Esophagus squamous epithelium (tissue), 5 donors: ENCODE measurements at regions not wholly inside any gene's neighbourhood (a gene's known extent, or its start where the extent isn't known, plus 50 kb on each side); places are given as distances from the start of the nearest gene placed in this dataset.

Experiments
- DNase-seq: peaks from one replicate; lab custom pipeline; 2025; lab: John Stamatoyannopoulos, UW
- H3K27ac ChIP-seq, 4 donors: fragments of 200-600 bp; sonication (generic); one replicate each; pipeline ENCODE4 v1.5.1; 2016 to 2019; ENCODE audit warnings: mild to moderate bottlenecking in 1 of 4
- H3K27me3 ChIP-seq, 4 donors: fragments of 200-600 bp; sonication (generic); 1 replicate in 3 of 4; 2 replicates in 1 of 4; pipeline versions ENCODE4 v1.5.1 to v1.6.0; 2017 to 2021; ENCODE audit warnings: antibody characterized with exemption in 1 of 4
- H3K36me3 ChIP-seq, 3 donors: fragments of 200-600 bp; sonication (generic); one replicate each; pipeline ENCODE4 v1.5.1; 2016 to 2019
- H3K4me1 ChIP-seq, 3 donors: fragments of 200-600 bp; sonication (generic); one replicate each; pipeline ENCODE4 v1.5.1; 2017 to 2019
- H3K4me3 ChIP-seq, 4 donors: fragments of 200-600 bp; sonication (generic); 1 replicate in 3 of 4; 2 replicates in 1 of 4; pipeline ENCODE4 v1.5.1; 2016 to 2019; ENCODE audit warnings: mild to moderate bottlenecking in 2 of 4, moderate library complexity in 1 of 4
- H3K9me3 ChIP-seq, 3 donors: fragments of 200-600 bp; sonication (generic); one replicate each; pipeline ENCODE4 v1.5.1; 2016 to 2019
- POLR2A ChIP-seq, 4 donors: fragments of 450-650 bp; IDR thresholded peaks; one replicate each; pipeline ENCODE4 v1.6.1; 2017; ENCODE audit warnings: antibody characterized with exemption in 4 of 4, mild to moderate bottlenecking in 4 of 4, moderate library complexity in 3 of 4
- WGBS, 2 donors: methylation state at CpG; one replicate each; pipeline ENCODE4 v1.1.5; 2018; 5-methylcytosine and 5-hydroxymethylcytosine counted together
- intact Hi-C: fragments of 100-400 bp; cut with DNase I; formaldehyde crosslinking; loops from one replicate; pipeline ENCODE4 v1.15.0; 2022
- TF ChIP-seq, protein P1 (sequence below), 6 experiments: fragments of 450-650 bp in 4 of 6; fragments of 200-600 bp in 2 of 6; sonication (generic) in 2 of 6; IDR thresholded peaks; one replicate each; pipeline ENCODE4 v1.5.1; 2016 to 2019; ENCODE audit warnings: antibody characterized with exemption in 6 of 6, mild to moderate bottlenecking in 4 of 6, moderate library complexity in 4 of 6
- donor health status: DM: yes; HTN: yes; CAD: no.

- TF ChIP-seq POLR2A (IDR thresholded peaks at IDR 0.05) = no peak
- TF ChIP-seq, protein P1, sequence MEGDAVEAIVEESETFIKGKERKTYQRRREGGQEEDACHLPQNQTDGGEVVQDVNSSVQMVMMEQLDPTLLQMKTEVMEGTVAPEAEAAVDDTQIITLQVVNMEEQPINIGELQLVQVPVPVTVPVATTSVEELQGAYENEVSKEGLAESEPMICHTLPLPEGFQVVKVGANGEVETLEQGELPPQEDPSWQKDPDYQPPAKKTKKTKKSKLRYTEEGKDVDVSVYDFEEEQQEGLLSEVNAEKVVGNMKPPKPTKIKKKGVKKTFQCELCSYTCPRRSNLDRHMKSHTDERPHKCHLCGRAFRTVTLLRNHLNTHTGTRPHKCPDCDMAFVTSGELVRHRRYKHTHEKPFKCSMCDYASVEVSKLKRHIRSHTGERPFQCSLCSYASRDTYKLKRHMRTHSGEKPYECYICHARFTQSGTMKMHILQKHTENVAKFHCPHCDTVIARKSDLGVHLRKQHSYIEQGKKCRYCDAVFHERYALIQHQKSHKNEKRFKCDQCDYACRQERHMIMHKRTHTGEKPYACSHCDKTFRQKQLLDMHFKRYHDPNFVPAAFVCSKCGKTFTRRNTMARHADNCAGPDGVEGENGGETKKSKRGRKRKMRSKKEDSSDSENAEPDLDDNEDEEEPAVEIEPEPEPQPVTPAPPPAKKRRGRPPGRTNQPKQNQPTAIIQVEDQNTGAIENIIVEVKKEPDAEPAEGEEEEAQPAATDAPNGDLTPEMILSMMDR (IDR thresholded peaks at IDR 0.05) = no peak
- 43 to 81% methylated on average over 1 of the region's 1 CpG for whole genome bisulfite sequencing, 2 donors
- H3K4me3 ChIP-seq = no peak overlapping the region
- intact Hi-C loops = no loop called here
- H3K9me3 ChIP-seq = no peaks in the 10 kb centered on the region
- no peaks in the 10 kb centered on the region for H3K27me3 ChIP-seq
- H3K36me3 ChIP-seq = no peaks in the 10 kb centered on the region
- no peak overlapping the region for H3K27ac ChIP-seq
- DNase-seq = no peak
- no peaks in the 10 kb centered on the region for H3K4me1 ChIP-seq
Measured at GRCh38 chr21:32915099-32915498, 110.6 kb upstream of the OLIG2 start.

GRCh38 chr21:32916088-32916487, 109.6 kb upstream of the OLIG2 start:
- no peaks in the 10 kb centered on the region for H3K27me3 ChIP-seq
- H3K27ac ChIP-seq = no peak overlapping the region
- 92 to 100% methylated on average over 1 of the region's 1 CpG for WGBS, 2 donors
- DNase-seq = no peak
- no peaks in the 10 kb centered on the region for H3K9me3 ChIP-seq
- intact Hi-C loops = no loop called here
- no peak for TF ChIP-seq POLR2A (IDR thresholded peaks at IDR 0.05)
- TF ChIP-seq, protein P1 (IDR thresholded peaks at IDR 0.05) = no peak
- no peaks in the 10 kb centered on the region for H3K36me3 ChIP-seq
- no peak overlapping the region for H3K4me3 ChIP-seq
- H3K4me1 ChIP-seq = no peaks in the 10 kb centered on the region

- Histone ChIP-seq H3K4me3 (no peak overlapping the region), H3K27me3 (no peaks in the 10 kb centered on the region), H3K4me1 (no peaks in the 10 kb centered on the region), H3K27ac (no peak overlapping the region), H3K36me3 (no peaks in the 10 kb centered on the region), H3K9me3 (no peaks in the 10 kb centered on the region)
- TF ChIP-seq, protein P1 (IDR thresholded peaks at IDR 0.05) = no peak
- TF ChIP-seq POLR2A (IDR thresholded peaks at IDR 0.05) = no peak
- DNase-seq = no peak
- intact Hi-C loops = no loop called here
- WGBS, 2 donors = 31% methylated on average over 2 of the region's 2 CpGs; no CpG with 5 or more reads in 1 of the 2 donors
Measured at GRCh38 chr21:32916522-32917099, 109.1 kb upstream of the OLIG2 start.

DNA sequence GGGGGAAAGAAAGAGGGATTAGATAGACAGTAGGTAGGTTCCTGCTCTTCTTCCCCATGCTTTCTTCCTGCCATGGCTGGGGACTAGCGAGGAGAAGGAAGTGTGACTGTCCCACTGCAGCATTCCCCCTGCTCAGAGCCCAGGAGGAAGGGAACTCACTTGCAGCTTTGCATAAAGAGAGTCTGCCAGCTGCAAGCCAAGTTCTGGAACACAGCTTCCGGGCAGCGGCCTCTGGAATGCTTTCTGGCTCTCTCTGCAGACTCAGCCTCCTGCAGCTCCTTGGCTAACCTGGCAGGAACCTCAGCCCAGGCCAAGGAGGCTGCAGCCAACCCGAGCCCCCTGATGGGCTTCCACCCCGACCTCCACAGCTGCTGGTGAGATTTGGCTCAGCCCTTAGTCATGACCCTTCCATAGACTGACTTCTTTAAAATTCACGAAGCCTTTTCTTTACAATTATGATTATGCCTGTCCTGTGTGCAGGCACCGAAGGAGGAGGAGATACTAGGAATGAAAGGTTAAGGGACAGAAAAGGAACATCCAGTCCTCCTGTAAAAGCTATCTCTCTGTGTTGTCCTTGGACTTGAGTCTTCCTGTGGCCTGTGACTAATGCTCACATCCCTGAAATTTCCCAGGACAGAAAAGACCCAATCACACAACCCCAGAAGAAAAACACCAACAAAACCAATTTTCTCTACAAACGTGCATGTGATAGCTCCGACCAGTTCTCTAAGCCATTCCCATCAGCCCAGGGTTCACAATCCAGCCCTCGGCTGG, 108.2 kb upstream of the OLIG2 start:
- 62 to 64% methylated on average over 7 to 8 of the region's 10 CpGs for WGBS, 2 donors
- H3K27me3 ChIP-seq = no peaks in the 10 kb centered on the region
- DNase-seq = no peak
- intact Hi-C loops = no loop called here
- H3K9me3 ChIP-seq = no peaks in the 10 kb centered on the region
- no peaks in the 10 kb centered on the region for H3K36me3 ChIP-seq
- no peaks in the 10 kb centered on the region for H3K4me1 ChIP-seq
- no peak overlapping the region for H3K27ac ChIP-seq
- H3K4me3 ChIP-seq = no peak overlapping the region
- TF ChIP-seq, protein P1 (IDR thresholded peaks at IDR 0.05) = no peak
- TF ChIP-seq POLR2A (IDR thresholded peaks at IDR 0.05) = no peak

DNA sequence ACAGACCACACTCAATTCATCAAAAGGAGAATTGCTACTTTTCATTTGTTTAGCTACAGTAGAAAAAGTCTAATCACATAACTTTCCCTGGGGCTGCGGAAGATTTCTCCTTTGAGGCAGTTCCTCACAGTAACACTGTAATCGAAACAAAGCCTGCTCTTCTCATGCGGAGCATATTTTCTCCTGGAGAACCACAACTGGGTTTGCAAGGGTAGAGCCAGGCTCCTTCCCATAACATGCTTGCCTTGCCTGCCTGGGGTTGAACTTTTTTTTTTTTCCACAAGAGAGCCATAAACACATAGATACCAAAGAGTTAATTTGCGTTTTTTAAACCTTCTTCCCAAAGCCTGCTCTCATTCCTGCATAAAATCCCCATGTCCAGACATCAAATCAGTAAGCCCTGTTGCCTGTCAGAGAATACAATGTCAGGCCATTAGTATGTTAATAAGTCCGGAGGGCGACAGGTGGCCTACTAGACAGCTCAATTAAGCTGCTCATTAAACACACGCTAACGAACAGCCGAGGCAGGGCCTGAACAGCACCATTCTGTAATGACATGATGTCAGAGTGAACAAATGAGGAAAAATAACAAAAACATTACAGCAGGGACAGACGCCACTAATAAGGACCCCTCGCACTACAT, 107.1 kb upstream of the OLIG2 start:
- no peak overlapping the region for H3K4me3 ChIP-seq
- H3K27me3 ChIP-seq = no peaks in the 10 kb centered on the region
- no peak for DNase-seq
- intact Hi-C loops = no loop called here
- H3K36me3 ChIP-seq = no peaks in the 10 kb centered on the region
- H3K4me1 ChIP-seq = no peaks in the 10 kb centered on the region
- TF ChIP-seq POLR2A (IDR thresholded peaks at IDR 0.05) = no peak
- TF ChIP-seq, protein P1 (IDR thresholded peaks at IDR 0.05) = no peak
- H3K27ac ChIP-seq = no peak overlapping the region
- WGBS, 2 donors = 65 to 85% methylated on average over 9 of the region's 11 CpGs
- no peaks in the 10 kb centered on the region for H3K9me3 ChIP-seq
